ENCODE measurements at regions not wholly inside any gene's neighbourhood (a gene's known extent, or its start where the extent isn't known, plus 50 kb on each side); places are given as distances from the start of the nearest gene placed in this dataset.

GRCh38 chr3:124064050-124064449, 72.1 kb upstream of the ROPN1 start:
- CTCF ChIA-PET (ENCODE audit: low intra/inter-chr PET ratio, low total read pairs) = no interaction called here
- no TSS peak for BruUV-seq (replicated peaks)
- Histone ChIP-seq H3K36me3 (replicated peaks in 1 of 2; ENCODE audit: control insufficient read depth in 1 of 2, insufficient read depth in 2 of 2, low read length in 2 of 2) (no peaks in the 10 kb centered on the region), H3K4me1 (ENCODE audit: insufficient read depth, low read length) (no peaks in the 10 kb centered on the region), H3K4me2 (ENCODE audit: low read depth, low read length) (no peak overlapping the region), H3K27ac (ENCODE audit: extremely low read length, insufficient read depth, low read length) (no peak overlapping the region), H2AFZ (ENCODE audit: low read length) (no peak overlapping the region), H3K79me2 (ENCODE audit: insufficient read depth, low read length) (no peaks in the 10 kb centered on the region), H4K20me1 (ENCODE audit: insufficient read depth, low read length) (no peaks in the 10 kb centered on the region), H3K9me3 (ENCODE audit: low read length) (no peaks in the 10 kb centered on the region), H3K27me3 (ENCODE audit: control insufficient read depth in 1 of 2, insufficient read depth in 2 of 2, low read length in 2 of 2) (peaks cover 0 to 16% of the 10 kb centered on the region in 2 experiments; a peak in 1 of 5 replicates), H3K4me3 (replicated peaks in 1 of 3; ENCODE audit: insufficient read depth in 1 of 3, low read depth in 2 of 3, low read length in 3 of 3) (no peak overlapping the region), H3K9ac (ENCODE audit: insufficient read depth, low read depth, low read length) (no peak overlapping the region)
- intact Hi-C loops (cut with micrococcal nuclease; ENCODE audit: unreplicated experiment) = no loop called here
- POLR2A ChIA-PET = no interaction called here
- in situ Hi-C loops (cut with HindIII; ENCODE audit: extremely low pct_ligation_motif_present, low pct_unique_long_range_greater_than_20kb) = no loop called here
- FAIRE-seq (no peak), DNase-seq (ENCODE audit: low spot score) (no peak), ATAC-seq (no peak)
- WGBS (ENCODE audit: low lambda C conversion rate) = 0% methylated on average over 1 of the region's 1 CpG
- TF ChIP-seq ZNF235 (CRISPR knock-in tag; IDR thresholded peaks at IDR 0.05; ENCODE audit: borderline replicate concordance) (no peak), PAX8 (CRISPR knock-in tag; IDR thresholded peaks at IDR 0.05; ENCODE audit: borderline replicate concordance) (no peak), BCL6 (CRISPR knock-in tag; IDR thresholded peaks at IDR 0.05) (no peak), PTBP1 (IDR thresholded peaks at IDR 0.05; ENCODE audit: low read depth, low read length, poor library complexity, severe bottlenecking) (no peak), ZNF839 (CRISPR knock-in tag; IDR thresholded peaks at IDR 0.05; ENCODE audit: borderline replicate concordance) (no peak), ZNF383 (CRISPR knock-in tag; IDR thresholded peaks at IDR 0.05; ENCODE audit: borderline replicate concordance) (no peak), ZFP36 (IDR thresholded peaks at IDR 0.05; ENCODE audit: borderline replicate concordance, low read depth, low read length, partially characterized antibody) (no peak), ZBTB2 (CRISPR knock-in tag; IDR thresholded peaks at IDR 0.05; ENCODE audit: low read depth) (no peak), IRF2 (CRISPR knock-in tag; IDR thresholded peaks at IDR 0.05) (no peak), ZFP36L2 (CRISPR knock-in tag; IDR thresholded peaks at IDR 0.05) (no peak), ZNF281 (CRISPR knock-in tag; IDR thresholded peaks at IDR 0.05; ENCODE audit: borderline replicate concordance) (no peak), ZNF317 (CRISPR knock-in tag; IDR thresholded peaks at IDR 0.05) (no peak), NFATC3 (CRISPR knock-in tag; IDR thresholded peaks at IDR 0.05) (no peak), CERS6 (CRISPR knock-in tag; IDR thresholded peaks at IDR 0.05) (no peak), BRCA1 (CRISPR knock-in tag; IDR thresholded peaks at IDR 0.05) (no peak), SNAI1 (CRISPR knock-in tag; IDR thresholded peaks at IDR 0.05; ENCODE audit: borderline replicate concordance) (no peak), AFF4 (CRISPR knock-in tag; IDR thresholded peaks at IDR 0.05) (no peak), BRD4 (CRISPR knock-in tag; IDR thresholded peaks at IDR 0.05) (no peak)

Data from HepG2 (cell line).